ENCODE measurements at regions not wholly inside any gene's neighbourhood (a gene's known extent, or its start where the extent isn't known, plus 50 kb on each side); places are given as distances from the start of the nearest gene placed in this dataset.

DNA sequence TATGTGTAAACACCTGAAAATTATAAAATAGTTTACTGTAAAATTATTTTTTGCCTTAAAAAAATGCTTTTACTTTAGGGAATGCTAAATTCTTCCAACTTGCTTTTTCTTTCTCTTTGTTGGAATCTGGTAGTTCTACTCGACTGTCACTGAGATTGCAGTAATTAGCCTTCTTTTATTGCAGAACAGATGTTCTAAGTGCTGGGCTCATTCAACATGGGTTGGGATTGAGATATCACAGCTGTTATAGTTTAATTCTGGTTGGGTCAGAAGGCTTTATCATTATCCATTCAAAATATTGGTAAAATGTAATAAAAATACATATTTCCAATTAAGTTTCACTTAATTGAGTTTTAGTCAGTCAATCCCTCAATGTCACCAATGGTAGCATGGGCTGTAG is 686.7 kb downstream of the CDH18 start:
- H3K27me3 Mint-ChIP-seq = no peaks in the 10 kb centered on the region
- H3K4me3 Mint-ChIP-seq = no peak overlapping the region
- peaks cover 27% of the 10 kb centered on the region for H3K9me3 Mint-ChIP-seq
- intact Hi-C loops (cut with micrococcal nuclease) = no loop called here
- no peaks in the 10 kb centered on the region for H3K36me3 Mint-ChIP-seq (ENCODE audit: low read depth)
- H3K4me1 Mint-ChIP-seq (ENCODE audit: low read depth) = no peaks in the 10 kb centered on the region
- no peak overlapping the region for H3K27ac Mint-ChIP-seq

DNA sequence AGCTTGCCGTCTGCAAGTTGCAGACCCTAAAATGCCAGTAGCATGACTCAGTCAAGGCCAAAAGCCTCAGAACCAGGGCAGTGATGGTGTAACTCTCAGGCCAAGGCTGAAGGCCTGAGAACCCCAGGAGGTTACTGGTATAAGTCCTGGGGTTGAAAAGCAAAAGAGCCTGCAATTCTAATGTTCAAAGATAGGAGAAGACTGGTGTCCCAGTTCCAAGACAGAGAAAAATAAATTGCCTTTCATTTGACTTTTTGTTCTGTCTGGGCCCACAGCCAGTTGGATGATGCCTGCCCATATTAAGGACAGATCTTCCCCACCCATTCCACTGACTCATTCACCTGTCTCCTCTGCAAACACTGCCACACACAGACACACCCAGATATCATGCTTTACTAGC is 673.2 kb downstream of the CDH18 start:
- no peaks in the 10 kb centered on the region for H3K27me3 Mint-ChIP-seq
- intact Hi-C loops (cut with micrococcal nuclease) = no loop called here
- no peak overlapping the region for H3K27ac Mint-ChIP-seq
- no peak overlapping the region for H3K4me3 Mint-ChIP-seq
- no peaks in the 10 kb centered on the region for H3K4me1 Mint-ChIP-seq (ENCODE audit: low read depth)
- no peaks in the 10 kb centered on the region for H3K36me3 Mint-ChIP-seq (ENCODE audit: low read depth)
- H3K9me3 Mint-ChIP-seq = peaks cover 63% of the 10 kb centered on the region

DNA sequence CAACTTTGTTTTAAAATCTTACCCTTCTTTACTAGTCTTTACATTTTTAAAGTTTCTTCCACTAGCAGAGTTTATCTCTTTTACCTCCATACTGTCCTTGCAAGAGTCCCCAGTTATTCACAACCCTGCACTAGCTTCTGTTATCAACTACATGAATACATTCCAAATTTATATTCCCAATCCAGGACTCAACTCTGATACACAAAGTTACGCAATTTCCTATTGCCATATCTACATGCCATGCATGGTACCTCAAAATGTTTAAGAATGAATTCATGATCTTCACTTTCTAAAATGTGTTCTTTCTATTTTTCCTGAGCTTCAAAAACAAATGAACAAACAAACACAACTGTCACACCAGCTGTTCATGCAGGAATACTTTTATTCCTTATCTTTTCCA is 668.7 kb downstream of the CDH18 start:
- Mint-ChIP-seq H3K4me3 (no peak overlapping the region), H3K36me3 (ENCODE audit: low read depth) (no peaks in the 10 kb centered on the region), H3K27ac (no peak overlapping the region), H3K9me3 (peaks cover 42% of the 10 kb centered on the region), H3K27me3 (no peaks in the 10 kb centered on the region), H3K4me1 (ENCODE audit: low read depth) (no peaks in the 10 kb centered on the region)
- intact Hi-C loops (cut with micrococcal nuclease) = no loop called here

DNA sequence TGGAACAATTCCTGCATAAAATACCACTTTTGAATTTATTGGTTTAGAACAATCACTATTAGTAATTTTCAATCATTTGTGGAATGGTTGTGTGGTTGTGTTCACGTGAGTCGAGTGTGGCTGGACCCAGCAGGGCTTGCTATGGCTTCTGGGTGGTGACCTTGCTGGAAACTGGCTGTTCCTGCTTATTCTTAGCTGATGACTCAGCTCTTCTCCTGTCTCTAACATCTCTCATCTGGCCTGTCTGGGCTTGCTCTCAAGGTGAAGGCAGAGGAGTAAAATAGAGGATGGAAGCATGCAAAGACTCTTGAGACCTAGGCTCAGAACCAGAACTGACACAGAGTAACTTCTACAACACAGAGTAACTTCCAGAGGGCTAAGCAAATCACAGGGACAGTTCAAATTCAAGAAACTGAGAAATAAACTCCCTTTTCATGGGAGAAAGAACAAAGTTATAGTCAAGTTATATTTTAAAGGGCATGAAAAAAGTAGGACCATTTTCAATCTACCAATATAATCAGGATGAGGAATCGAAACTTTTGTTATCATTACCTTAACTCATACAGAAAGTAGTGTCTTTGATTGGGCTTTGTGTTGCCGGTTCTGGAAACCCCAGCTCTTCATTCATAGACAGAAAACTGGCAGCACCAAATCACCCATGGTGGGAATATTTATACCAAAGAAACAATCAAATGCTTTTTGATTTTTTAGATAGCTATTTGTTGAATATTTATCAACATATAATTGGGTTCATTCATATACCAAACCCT is 665.1 kb downstream of the CDH18 start:
- intact Hi-C loops (cut with micrococcal nuclease) = no loop called here
- H3K27ac Mint-ChIP-seq = no peak overlapping the region
- H3K4me3 Mint-ChIP-seq = no peak overlapping the region
- H3K27me3 Mint-ChIP-seq = no peaks in the 10 kb centered on the region
- peaks cover 24% of the 10 kb centered on the region for H3K9me3 Mint-ChIP-seq
- no peaks in the 10 kb centered on the region for H3K4me1 Mint-ChIP-seq (ENCODE audit: low read depth)
- no peaks in the 10 kb centered on the region for H3K36me3 Mint-ChIP-seq (ENCODE audit: low read depth)

DNA sequence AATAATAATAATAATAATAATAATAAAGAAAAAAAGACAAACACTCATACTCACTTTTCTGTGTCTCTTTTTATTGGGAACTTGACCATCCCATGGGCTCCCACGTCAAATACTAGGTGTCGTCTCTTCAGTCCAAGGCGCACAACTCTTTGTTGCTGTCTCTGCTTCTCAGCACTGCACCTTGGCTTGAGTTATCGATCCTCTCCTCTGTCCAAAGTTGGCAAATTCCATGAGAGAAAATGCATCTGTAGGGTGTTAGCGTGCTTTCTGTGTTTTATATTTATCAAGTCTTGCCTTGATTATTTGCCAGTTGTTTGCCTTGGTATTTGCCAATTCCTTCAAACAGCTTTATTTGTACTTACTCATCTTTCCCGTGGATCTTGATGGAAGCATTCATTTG is 653.7 kb downstream of the CDH18 start:
- H3K27me3 Mint-ChIP-seq = no peaks in the 10 kb centered on the region
- H3K4me1 Mint-ChIP-seq (ENCODE audit: low read depth) = no peaks in the 10 kb centered on the region
- peaks cover 26% of the 10 kb centered on the region for H3K9me3 Mint-ChIP-seq
- H3K4me3 Mint-ChIP-seq = no peak overlapping the region
- intact Hi-C loops (cut with micrococcal nuclease) = no loop called here
- H3K27ac Mint-ChIP-seq = no peak overlapping the region
- no peaks in the 10 kb centered on the region for H3K36me3 Mint-ChIP-seq (ENCODE audit: low read depth)

DNA sequence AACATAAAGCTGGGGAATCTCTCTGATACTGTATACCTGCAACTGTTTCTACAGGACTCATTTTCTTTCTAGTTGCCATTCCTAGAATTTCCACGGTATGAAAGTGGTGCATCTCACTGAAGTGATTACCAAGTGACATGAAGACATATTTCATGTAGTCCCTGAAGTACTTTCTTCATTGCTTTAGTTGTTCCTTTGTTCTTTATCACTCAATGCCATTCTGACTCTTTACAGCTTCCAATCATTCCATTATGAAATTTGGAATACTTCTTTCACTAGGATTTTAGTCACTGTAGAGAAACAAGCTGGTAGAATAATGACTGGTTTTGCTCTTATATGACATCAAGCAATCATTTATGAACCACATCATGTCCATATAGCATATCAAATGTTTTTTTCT is 645.1 kb downstream of the CDH18 start:
- Mint-ChIP-seq H3K27ac (no peak overlapping the region), H3K36me3 (ENCODE audit: low read depth) (no peaks in the 10 kb centered on the region), H3K4me1 (ENCODE audit: low read depth) (no peaks in the 10 kb centered on the region), H3K4me3 (no peak overlapping the region), H3K27me3 (no peaks in the 10 kb centered on the region), H3K9me3 (peaks cover 29% of the 10 kb centered on the region)
- intact Hi-C loops (cut with micrococcal nuclease) = no loop called here

DNA sequence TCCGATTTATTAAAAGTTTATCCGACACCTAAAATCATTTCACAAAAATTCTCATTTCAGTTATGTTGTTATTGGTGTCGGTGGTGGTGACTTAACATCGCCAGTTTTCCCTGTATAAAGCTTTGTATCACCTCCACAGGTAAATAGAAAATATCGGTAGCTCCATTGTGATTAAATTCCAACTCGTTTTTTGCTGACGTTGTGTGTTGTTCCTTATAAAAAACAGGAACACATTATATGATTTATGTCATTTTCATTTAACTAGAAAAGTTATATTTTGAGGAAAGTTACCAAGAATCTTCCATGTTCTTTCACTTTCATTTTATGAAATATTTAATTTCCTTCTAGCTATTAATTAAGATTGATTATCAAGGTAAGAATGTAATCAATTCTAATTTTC is 635.9 kb downstream of the CDH18 start:
- Mint-ChIP-seq H3K36me3 (ENCODE audit: low read depth) (no peaks in the 10 kb centered on the region), H3K27ac (no peak overlapping the region), H3K4me1 (ENCODE audit: low read depth) (no peaks in the 10 kb centered on the region), H3K9me3 (no peaks in the 10 kb centered on the region), H3K27me3 (no peaks in the 10 kb centered on the region), H3K4me3 (no peak overlapping the region)
- intact Hi-C loops (cut with micrococcal nuclease) = no loop called here

DNA sequence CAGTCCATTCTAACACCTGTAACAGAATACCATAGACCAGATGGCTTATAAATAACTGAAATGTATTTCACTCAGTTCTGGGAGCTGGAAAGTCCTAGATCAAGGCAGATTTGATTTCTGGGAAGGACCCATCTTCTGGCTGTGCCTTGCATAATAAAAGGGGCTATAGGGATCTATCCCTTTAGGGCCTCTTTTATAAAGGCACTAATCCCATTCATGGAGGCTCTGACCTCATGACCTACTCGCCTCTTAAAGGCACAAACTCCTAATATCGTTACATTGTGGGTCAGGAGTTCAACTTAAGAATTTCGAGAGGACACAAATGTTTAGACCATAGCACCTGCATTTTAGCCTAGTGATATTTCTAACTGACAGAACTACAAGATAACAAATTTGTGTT is 619.0 kb downstream of the CDH18 start:
- Mint-ChIP-seq H3K36me3 (ENCODE audit: low read depth) (no peaks in the 10 kb centered on the region), H3K27ac (no peak overlapping the region), H3K4me1 (ENCODE audit: low read depth) (no peaks in the 10 kb centered on the region), H3K9me3 (peaks cover 10% of the 10 kb centered on the region), H3K27me3 (no peaks in the 10 kb centered on the region), H3K4me3 (no peak overlapping the region)
- intact Hi-C loops (cut with micrococcal nuclease) = no loop called here

DNA sequence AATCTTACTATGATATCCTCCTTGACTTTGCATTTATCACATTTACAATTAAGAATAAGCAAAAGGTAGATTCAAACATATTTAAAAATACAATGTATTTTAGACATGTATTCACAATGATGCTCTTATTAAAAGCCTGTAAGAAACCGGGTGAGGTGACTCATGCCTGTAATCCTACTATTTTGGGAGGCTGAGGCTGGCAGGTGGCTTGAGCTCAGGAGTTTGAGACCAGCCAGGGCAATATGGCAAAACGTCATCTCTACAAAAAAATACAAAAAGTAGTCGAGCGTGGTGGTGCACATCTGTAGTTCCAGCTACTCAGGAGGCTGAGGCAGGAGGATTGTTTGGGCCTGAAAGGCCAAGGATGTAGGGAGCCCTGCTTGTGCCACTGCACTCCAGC is 618.4 kb downstream of the CDH18 start:
- Mint-ChIP-seq H3K27ac (no peak overlapping the region), H3K36me3 (ENCODE audit: low read depth) (no peaks in the 10 kb centered on the region), H3K4me3 (no peak overlapping the region), H3K9me3 (peaks cover 10% of the 10 kb centered on the region), H3K27me3 (no peaks in the 10 kb centered on the region), H3K4me1 (ENCODE audit: low read depth) (no peaks in the 10 kb centered on the region)
- intact Hi-C loops (cut with micrococcal nuclease) = no loop called here

DNA sequence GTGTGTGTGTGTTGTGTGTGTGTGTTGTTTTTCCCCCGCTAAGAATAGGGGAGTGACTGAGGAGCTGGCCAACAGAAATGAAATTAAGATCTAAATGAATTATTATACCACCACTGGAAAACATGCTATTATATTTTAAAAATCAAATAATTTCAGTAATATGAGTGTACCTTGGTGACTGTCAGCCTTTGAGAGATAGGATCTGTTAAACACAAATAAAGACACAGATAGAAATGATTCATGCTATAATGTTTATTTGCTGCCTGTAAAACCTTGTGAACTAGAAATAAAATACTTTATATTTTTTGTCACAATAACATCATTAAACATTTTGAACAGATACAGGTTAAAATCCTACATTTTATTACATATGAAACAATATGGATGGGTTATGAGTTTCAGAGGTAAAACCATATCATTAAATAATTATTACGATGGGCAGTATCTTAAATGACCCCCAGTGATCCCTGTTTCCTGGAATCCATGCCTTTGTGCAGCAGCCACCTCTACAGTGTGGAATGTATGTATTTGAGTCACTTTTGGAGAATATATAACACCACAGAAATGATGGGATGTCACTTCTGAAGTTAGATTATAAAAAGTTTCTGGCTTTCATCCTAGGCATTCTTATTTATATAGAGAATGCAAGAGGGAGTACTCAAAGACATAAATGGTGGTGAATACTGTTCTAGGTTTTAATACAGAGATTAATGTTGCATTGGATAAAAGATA is 617.2 kb downstream of the CDH18 start:
- Mint-ChIP-seq H3K36me3 (ENCODE audit: low read depth) (no peaks in the 10 kb centered on the region), H3K27ac (no peak overlapping the region), H3K27me3 (no peaks in the 10 kb centered on the region), H3K4me1 (ENCODE audit: low read depth) (no peaks in the 10 kb centered on the region), H3K4me3 (no peak overlapping the region), H3K9me3 (peaks cover 10% of the 10 kb centered on the region)
- intact Hi-C loops (cut with micrococcal nuclease) = no loop called here

DNA sequence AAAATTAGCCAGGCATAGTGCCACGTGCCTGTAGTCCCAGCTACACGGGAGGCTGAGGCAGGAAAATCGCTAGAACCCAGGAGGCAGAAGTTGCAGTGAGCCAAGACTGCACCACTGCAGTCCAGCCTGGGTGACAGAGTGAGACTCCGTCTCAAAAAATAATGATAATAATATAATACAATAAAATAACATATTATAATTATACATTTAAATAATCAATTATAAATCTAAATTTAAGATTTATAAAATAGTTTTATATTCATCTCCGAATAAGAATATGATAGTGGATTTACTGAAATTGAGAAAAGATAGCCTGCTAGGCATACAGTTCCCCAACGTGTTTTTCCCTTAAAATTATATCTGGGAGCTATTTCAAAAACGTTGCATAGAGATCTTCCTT is 599.6 kb downstream of the CDH18 start:
- Mint-ChIP-seq H3K27me3 (no peaks in the 10 kb centered on the region), H3K9me3 (peaks cover 13% of the 10 kb centered on the region), H3K27ac (no peak overlapping the region), H3K4me3 (no peak overlapping the region), H3K4me1 (ENCODE audit: low read depth) (no peaks in the 10 kb centered on the region), H3K36me3 (ENCODE audit: low read depth) (no peaks in the 10 kb centered on the region)
- intact Hi-C loops (cut with micrococcal nuclease) = no loop called here

DNA sequence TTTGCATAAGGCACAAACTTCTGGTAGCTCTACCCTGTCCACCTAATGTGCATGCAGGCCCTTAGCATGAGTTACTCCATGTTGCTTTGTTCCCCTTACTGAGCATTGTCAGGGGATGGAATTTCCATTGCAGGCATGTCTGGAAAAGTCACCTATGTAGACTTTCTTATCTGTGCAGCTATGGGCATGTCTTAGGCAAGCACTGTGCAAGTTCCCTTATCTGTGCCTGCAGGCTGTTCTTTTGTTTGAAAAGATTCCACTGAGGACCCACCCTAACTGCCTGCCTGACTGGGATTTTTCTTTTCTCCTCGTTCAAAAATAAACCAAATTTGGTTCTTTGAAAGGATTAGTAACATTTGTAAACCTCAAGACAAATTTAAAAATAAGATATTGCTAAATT is 587.0 kb downstream of the CDH18 start:
- no peaks in the 10 kb centered on the region for H3K27me3 Mint-ChIP-seq
- no peaks in the 10 kb centered on the region for H3K36me3 Mint-ChIP-seq (ENCODE audit: low read depth)
- no peak overlapping the region for H3K27ac Mint-ChIP-seq
- no peak overlapping the region for H3K4me3 Mint-ChIP-seq
- no peaks in the 10 kb centered on the region for H3K4me1 Mint-ChIP-seq (ENCODE audit: low read depth)
- intact Hi-C loops (cut with micrococcal nuclease) = no loop called here
- H3K9me3 Mint-ChIP-seq = no peaks in the 10 kb centered on the region

DNA sequence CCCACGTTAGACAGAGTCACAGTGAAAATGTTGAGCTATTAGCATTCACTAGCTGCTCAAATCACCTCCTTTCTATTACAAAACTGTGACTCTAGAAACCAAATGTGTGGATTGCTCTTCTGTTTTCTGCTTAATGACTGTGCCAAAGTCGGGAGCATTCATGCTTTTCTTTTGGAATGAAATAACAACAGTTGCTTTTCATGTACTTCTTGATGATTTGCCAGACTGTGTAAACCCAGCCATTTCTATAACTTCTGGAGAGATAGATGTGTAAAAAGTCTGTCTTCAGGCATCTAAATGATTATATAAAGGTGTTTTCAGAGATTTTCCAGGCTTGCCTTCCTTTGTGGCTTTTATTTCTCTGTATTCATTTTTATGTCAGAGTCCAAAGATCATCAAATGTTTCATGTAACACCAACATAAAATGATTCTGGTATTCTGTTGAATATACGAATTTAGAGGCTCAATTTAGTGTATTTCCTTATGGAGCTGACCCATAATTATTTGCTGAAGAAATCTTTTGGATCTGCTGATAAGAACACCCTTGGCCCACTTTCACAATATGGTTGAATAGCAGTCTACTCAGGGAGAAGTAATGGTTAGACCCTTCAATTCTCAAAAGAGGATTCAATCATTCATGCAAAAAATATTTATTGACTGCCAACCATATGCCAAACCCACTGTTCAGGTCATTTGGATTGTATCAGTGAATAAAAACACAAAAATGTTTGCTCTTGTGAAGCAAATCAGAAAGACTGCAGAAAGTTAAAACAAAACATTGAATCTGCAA is 581.2 kb downstream of the CDH18 start:
- Mint-ChIP-seq H3K4me3 (no peak overlapping the region), H3K9me3 (peaks cover 26% of the 10 kb centered on the region)
- intact Hi-C loops (cut with micrococcal nuclease) = no loop called here

DNA sequence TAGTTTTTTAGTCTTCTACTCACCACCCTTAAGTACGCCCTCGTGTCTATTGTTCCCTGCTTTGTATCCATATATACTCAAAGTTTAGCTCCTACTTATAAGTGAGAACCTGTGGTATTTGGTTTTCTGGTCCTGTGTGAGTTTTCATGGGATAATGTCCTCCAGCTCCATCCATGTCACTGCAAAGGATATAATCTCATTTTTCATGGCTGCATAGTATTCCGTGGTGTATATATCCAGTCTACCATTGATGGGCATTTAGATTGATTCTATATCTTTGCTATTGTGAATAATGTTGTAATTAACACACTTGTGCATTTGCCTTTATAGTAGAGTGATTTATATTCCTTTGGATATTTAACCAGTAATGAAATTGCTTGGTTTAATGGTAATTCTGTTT is 579.9 kb downstream of the CDH18 start:
- Mint-ChIP-seq H3K9me3 (peaks cover 31% of the 10 kb centered on the region), H3K4me1 (ENCODE audit: low read depth) (no peaks in the 10 kb centered on the region), H3K27me3 (no peaks in the 10 kb centered on the region), H3K4me3 (no peak overlapping the region), H3K36me3 (ENCODE audit: low read depth) (no peaks in the 10 kb centered on the region), H3K27ac (no peak overlapping the region)
- intact Hi-C loops (cut with micrococcal nuclease) = no loop called here

More for the DNA sequence above, 581.2 kb downstream of the CDH18 start:
- Mint-ChIP-seq H3K27ac (no peak overlapping the region), H3K27me3 (no peaks in the 10 kb centered on the region), H3K4me1 (ENCODE audit: low read depth) (no peaks in the 10 kb centered on the region), H3K36me3 (ENCODE audit: low read depth) (no peaks in the 10 kb centered on the region)
